Liver (tissue), 3 donors: ENCODE measurements at regions not wholly inside any gene's neighbourhood (a gene's known extent, or its start where the extent isn't known, plus 50 kb on each side); places are given as distances from the start of the nearest gene placed in this dataset.

ENCODE experiments used
- EGR1 ChIP-seq, 2 donors: IDR thresholded peaks; 2 replicates each; pipeline ENCODE4 v1.6.1; 2016 to 2018; ENCODE audit warnings: antibody characterized with exemption in 2 of 2, low read depth in 2 of 2
- FOXA1 ChIP-seq: IDR thresholded peaks from 2 replicates; pipeline ENCODE4 v1.6.1; 2016; ENCODE audit warnings: antibody characterized with exemption
- GABPA ChIP-seq, 2 donors: IDR thresholded peaks in 1 of 2; conservative IDR thresholded peaks in 1 of 2; 2 replicates each; pipeline ENCODE4 v1.6.1; 2016; ENCODE audit warnings: antibody characterized with exemption in 2 of 2, mild to moderate bottlenecking in 1 of 2, moderate library complexity in 1 of 2
- HNF4G ChIP-seq: IDR thresholded peaks from 2 replicates; pipeline ENCODE4 v1.6.1; 2016; ENCODE audit warnings: antibody characterized with exemption
- JUND ChIP-seq, 2 donors: IDR thresholded peaks; 2 replicates each; pipeline ENCODE4 v1.6.1; 2016; ENCODE audit warnings: antibody characterized with exemption in 2 of 2
- RAD21 ChIP-seq, 2 donors: IDR thresholded peaks; 2 replicates each; pipeline ENCODE4 v1.6.1; 2016; ENCODE audit warnings: antibody characterized with exemption in 2 of 2, mild to moderate bottlenecking in 2 of 2
- RXRA ChIP-seq, 2 donors: IDR thresholded peaks; 2 replicates each; pipeline ENCODE4 v1.6.1; 2017 to 2018; ENCODE audit warnings: antibody characterized with exemption in 2 of 2, mild to moderate bottlenecking in 1 of 2
- TAF1 ChIP-seq: conservative IDR thresholded peaks from 2 replicates; pipeline ENCODE4 v1.6.1; 2016; ENCODE audit warnings: antibody characterized with exemption, mild to moderate bottlenecking
- YY1 ChIP-seq: IDR thresholded peaks from 2 replicates; pipeline ENCODE4 v1.6.1; 2016; ENCODE audit warnings: antibody characterized with exemption, mild to moderate bottlenecking
- TF ChIP-seq, protein P1 (sequence below): fragments of 150-350 bp; IDR thresholded peaks from 2 replicates; pipeline ENCODE4 v1.5.1; 2017; ENCODE audit warnings: improper control_type of control experiment, low read depth, low read length; ENCODE audit not compliant: missing input control
- TF ChIP-seq, protein P2 (sequence below): IDR thresholded peaks from 2 replicates; pipeline ENCODE4 v1.6.1; 2016; ENCODE audit warnings: antibody characterized with exemption
- TF ChIP-seq, protein P3 (sequence below): IDR thresholded peaks from 2 replicates; pipeline ENCODE4 v1.6.1; 2016; ENCODE audit warnings: antibody characterized with exemption
- TF ChIP-seq, protein P4 (sequence below): IDR thresholded peaks from 2 replicates; pipeline ENCODE4 v1.6.1; 2016; ENCODE audit warnings: antibody characterized with exemption, mild to moderate bottlenecking
- TF ChIP-seq, protein P5 (sequence below): IDR thresholded peaks from 2 replicates; pipeline ENCODE4 v1.6.1; 2016; ENCODE audit warnings: antibody characterized with exemption
- donor health status: healthy.
- donor health status: healthy.

DNA sequence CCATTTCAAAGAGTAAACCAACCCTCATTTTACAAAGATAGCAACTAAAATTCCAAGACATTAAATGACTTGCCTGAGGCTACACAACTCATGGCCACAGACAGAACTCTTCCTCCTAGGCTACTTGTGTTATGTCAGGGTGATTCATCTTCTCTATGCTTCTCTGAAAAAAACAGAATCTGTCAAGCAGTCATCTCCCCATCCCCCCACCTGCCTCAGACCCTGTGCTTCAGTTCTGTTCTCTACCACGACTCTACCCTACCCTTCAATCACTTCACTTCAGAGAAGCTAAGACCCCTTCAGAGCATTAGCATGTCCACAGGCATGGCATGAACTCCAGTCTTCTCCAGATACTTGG is 277.7 kb upstream of the PTGER4 start:
- TF ChIP-seq TAF1, result no peak
- TF ChIP-seq JUND (IDR thresholded peaks at IDR 0.05), result no peak
- no peak for TF ChIP-seq EGR1 (IDR thresholded peaks at IDR 0.05; ENCODE audit: low read depth in 2 of 2)
- TF ChIP-seq, protein P1, sequence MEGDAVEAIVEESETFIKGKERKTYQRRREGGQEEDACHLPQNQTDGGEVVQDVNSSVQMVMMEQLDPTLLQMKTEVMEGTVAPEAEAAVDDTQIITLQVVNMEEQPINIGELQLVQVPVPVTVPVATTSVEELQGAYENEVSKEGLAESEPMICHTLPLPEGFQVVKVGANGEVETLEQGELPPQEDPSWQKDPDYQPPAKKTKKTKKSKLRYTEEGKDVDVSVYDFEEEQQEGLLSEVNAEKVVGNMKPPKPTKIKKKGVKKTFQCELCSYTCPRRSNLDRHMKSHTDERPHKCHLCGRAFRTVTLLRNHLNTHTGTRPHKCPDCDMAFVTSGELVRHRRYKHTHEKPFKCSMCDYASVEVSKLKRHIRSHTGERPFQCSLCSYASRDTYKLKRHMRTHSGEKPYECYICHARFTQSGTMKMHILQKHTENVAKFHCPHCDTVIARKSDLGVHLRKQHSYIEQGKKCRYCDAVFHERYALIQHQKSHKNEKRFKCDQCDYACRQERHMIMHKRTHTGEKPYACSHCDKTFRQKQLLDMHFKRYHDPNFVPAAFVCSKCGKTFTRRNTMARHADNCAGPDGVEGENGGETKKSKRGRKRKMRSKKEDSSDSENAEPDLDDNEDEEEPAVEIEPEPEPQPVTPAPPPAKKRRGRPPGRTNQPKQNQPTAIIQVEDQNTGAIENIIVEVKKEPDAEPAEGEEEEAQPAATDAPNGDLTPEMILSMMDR, result no peak
- no peak for TF ChIP-seq RAD21 (IDR thresholded peaks at IDR 0.05)
- TF ChIP-seq YY1, result no peak
- TF ChIP-seq, protein P2, sequence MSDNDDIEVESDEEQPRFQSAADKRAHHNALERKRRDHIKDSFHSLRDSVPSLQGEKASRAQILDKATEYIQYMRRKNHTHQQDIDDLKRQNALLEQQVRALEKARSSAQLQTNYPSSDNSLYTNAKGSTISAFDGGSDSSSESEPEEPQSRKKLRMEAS, result no peak
- no peak for TF ChIP-seq RXRA (IDR thresholded peaks at IDR 0.05)
- TF ChIP-seq, protein P3, sequence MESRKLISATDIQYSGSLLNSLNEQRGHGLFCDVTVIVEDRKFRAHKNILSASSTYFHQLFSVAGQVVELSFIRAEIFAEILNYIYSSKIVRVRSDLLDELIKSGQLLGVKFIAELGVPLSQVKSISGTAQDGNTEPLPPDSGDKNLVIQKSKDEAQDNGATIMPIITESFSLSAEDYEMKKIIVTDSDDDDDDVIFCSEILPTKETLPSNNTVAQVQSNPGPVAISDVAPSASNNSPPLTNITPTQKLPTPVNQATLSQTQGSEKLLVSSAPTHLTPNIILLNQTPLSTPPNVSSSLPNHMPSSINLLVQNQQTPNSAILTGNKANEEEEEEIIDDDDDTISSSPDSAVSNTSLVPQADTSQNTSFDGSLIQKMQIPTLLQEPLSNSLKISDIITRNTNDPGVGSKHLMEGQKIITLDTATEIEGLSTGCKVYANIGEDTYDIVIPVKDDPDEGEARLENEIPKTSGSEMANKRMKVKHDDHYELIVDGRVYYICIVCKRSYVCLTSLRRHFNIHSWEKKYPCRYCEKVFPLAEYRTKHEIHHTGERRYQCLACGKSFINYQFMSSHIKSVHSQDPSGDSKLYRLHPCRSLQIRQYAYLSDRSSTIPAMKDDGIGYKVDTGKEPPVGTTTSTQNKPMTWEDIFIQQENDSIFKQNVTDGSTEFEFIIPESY, result no peak
- TF ChIP-seq HNF4G, result no peak
- TF ChIP-seq, protein P4, sequence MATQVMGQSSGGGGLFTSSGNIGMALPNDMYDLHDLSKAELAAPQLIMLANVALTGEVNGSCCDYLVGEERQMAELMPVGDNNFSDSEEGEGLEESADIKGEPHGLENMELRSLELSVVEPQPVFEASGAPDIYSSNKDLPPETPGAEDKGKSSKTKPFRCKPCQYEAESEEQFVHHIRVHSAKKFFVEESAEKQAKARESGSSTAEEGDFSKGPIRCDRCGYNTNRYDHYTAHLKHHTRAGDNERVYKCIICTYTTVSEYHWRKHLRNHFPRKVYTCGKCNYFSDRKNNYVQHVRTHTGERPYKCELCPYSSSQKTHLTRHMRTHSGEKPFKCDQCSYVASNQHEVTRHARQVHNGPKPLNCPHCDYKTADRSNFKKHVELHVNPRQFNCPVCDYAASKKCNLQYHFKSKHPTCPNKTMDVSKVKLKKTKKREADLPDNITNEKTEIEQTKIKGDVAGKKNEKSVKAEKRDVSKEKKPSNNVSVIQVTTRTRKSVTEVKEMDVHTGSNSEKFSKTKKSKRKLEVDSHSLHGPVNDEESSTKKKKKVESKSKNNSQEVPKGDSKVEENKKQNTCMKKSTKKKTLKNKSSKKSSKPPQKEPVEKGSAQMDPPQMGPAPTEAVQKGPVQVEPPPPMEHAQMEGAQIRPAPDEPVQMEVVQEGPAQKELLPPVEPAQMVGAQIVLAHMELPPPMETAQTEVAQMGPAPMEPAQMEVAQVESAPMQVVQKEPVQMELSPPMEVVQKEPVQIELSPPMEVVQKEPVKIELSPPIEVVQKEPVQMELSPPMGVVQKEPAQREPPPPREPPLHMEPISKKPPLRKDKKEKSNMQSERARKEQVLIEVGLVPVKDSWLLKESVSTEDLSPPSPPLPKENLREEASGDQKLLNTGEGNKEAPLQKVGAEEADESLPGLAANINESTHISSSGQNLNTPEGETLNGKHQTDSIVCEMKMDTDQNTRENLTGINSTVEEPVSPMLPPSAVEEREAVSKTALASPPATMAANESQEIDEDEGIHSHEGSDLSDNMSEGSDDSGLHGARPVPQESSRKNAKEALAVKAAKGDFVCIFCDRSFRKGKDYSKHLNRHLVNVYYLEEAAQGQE, result no peak
- TF ChIP-seq FOXA1, result no peak
- TF ChIP-seq, protein P5, sequence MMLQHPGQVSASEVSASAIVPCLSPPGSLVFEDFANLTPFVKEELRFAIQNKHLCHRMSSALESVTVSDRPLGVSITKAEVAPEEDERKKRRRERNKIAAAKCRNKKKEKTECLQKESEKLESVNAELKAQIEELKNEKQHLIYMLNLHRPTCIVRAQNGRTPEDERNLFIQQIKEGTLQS, result no peak
- no peak for TF ChIP-seq GABPA (IDR thresholded peaks at IDR 0.05 in 1 of 2, conservative IDR thresholded peaks at IDR 0.05 in 1 of 2)
